Naive B cell (primary cell): ENCODE measurements at regions not wholly inside any gene's neighbourhood (a gene's known extent, or its start where the extent isn't known, plus 50 kb on each side); places are given as distances from the start of the nearest gene placed in this dataset.
A peak's percentile ranks its signal among the peaks of the same experiment; 100 is the strongest.

Experiments used
- ATAC-seq, 2 donors: fragments of 150-1000 bp; cut with Tn5 transposase; 2 replicates each; pipeline ENCODE4 v1.10.0; 2021; ENCODE audit warnings: low read depth in 2 of 2, mild to moderate bottlenecking in 2 of 2, moderate library complexity in 2 of 2
- DNase-seq: peaks from one replicate; pipeline ENCODE4 v3.0.0; 2022
- H3K27ac Mint-ChIP-seq, 6 donors: one replicate each; pipeline ENCODE4 v1.8.0; 2020 to 2022; ENCODE audit warnings: mild to moderate bottlenecking in 6 of 6, mixed read lengths in 6 of 6, moderate library complexity in 5 of 6, inconsistent platforms in 2 of 6
- H3K27me3 Mint-ChIP-seq, 3 donors: one replicate each; pipeline ENCODE4 v1.8.0; 2021 to 2022; ENCODE audit warnings: mixed read lengths in 3 of 3, mild to moderate bottlenecking in 1 of 3
- H3K36me3 Mint-ChIP-seq, 2 donors: one replicate each; pipeline ENCODE4 v1.8.0; 2020 to 2022; ENCODE audit warnings: mixed read lengths in 2 of 2, inconsistent platforms in 1 of 2, mild to moderate bottlenecking in 1 of 2
- H3K4me1 Mint-ChIP-seq, 3 donors: one replicate each; pipeline ENCODE4 v1.8.0; 2020 to 2022; ENCODE audit warnings: mixed read lengths in 3 of 3, inconsistent platforms in 1 of 3, mild to moderate bottlenecking in 1 of 3, moderate library complexity in 1 of 3
- H3K4me3 Mint-ChIP-seq, 8 donors: one replicate each; pipeline ENCODE4 v1.8.0; 2020 to 2022; ENCODE audit warnings: mild to moderate bottlenecking in 8 of 8, mixed read lengths in 8 of 8, moderate library complexity in 8 of 8, inconsistent platforms in 2 of 8
- H3K9me3 Mint-ChIP-seq, 7 donors: one replicate each; pipeline ENCODE4 v1.8.0; 2020 to 2022; ENCODE audit warnings: mixed read lengths in 7 of 7, mild to moderate bottlenecking in 5 of 7, inconsistent platforms in 2 of 7, moderate library complexity in 1 of 7

DNA sequence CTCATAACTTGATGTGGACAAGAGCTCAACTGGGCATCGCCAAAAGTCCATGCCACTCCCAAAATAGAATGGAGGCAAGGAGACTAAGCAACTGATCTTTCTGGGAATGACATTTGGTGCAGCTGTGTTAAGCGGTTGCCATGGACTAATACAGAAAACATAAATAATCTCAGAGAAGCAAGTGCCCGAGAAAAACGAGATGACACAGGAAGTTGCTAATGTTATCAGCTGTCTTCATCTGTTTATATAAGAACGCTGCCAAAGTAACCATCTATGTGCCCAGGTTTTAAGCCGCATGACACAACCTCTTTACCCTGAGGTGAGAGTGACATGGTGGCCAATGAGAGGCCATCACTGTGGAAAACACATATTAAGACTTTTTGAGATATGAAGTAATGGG lies 54.9 kb upstream of the SACS start:
- DNase-seq: no peak
- H3K9me3 Mint-ChIP-seq: peaks cover 0 to 8% (median 0%) of the 10 kb centered on the region in 7 donors
- peaks cover 24 to 35% (median 26%) of the 10 kb centered on the region in 3 donors for H3K27me3 Mint-ChIP-seq
- H3K4me3 Mint-ChIP-seq: no peak overlapping the region
- H3K4me1 Mint-ChIP-seq: no peaks in the 10 kb centered on the region
- ATAC-seq: no peak
- H3K36me3 Mint-ChIP-seq: no peaks in the 10 kb centered on the region
- no peak overlapping the region for H3K27ac Mint-ChIP-seq

DNA sequence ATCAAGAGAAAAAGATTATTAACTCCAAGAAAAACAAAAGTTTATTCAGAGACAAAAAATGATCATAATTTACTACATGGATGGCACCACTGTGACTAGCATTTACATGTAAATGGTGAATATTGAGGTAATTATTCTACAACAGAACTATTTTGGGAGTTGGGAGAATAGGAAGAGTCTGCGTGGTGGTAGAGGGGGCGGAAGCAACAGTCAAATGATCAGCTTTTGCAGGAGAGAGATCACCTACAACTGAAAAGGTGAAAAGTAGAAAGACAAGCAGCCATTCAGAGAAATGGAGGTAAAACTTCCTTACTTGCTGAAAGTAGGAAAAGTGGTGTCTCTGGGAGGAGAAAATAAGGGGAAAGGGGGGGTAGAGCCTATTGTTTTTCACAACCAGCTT lies 62.8 kb upstream of the SACS start:
- no peaks in the 10 kb centered on the region for H3K4me1 Mint-ChIP-seq
- DNase-seq (no peak), ATAC-seq (no peak)
- no peak overlapping the region for H3K27ac Mint-ChIP-seq
- H3K9me3 Mint-ChIP-seq: peaks cover 0 to 2% (median 0%) of the 10 kb centered on the region in 7 donors
- H3K36me3 Mint-ChIP-seq: no peaks in the 10 kb centered on the region
- H3K27me3 Mint-ChIP-seq: peaks cover 26 to 55% (median 41%) of the 10 kb centered on the region in 3 donors
- no peak overlapping the region for H3K4me3 Mint-ChIP-seq

DNA sequence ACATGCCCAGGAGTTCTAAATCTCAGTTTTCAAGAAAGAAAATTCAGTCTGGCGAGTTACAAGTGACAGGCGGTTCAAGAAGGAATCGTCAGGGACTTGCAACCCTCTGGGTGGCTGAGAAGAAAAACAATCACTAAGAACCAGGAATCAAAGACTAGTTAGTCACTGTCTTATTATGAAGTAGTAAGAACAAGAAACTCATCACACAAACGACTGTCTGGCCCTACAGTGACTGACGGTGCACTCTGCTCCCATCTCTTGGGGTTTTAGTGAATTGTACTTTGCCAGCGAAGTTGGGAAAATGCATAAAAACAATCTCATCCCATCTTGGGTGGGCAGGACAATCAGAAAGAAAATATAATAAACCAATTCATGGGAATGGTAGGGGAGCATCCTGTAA lies 63.7 kb upstream of the SACS start:
- no peak overlapping the region for H3K27ac Mint-ChIP-seq
- no peaks in the 10 kb centered on the region for H3K36me3 Mint-ChIP-seq
- no peaks in the 10 kb centered on the region for H3K4me1 Mint-ChIP-seq
- peaks cover 26 to 55% (median 41%) of the 10 kb centered on the region in 3 donors for H3K27me3 Mint-ChIP-seq
- H3K9me3 Mint-ChIP-seq: peaks cover 0 to 3% (median 0%) of the 10 kb centered on the region in 7 donors
- ATAC-seq: no peak
- DNase-seq: no peak
- H3K4me3 Mint-ChIP-seq: no peak overlapping the region

- ATAC-seq: no peak
- DNase-seq: no peak
Observed at GRCh38 chr13:23500849-23501248, 67.3 kb upstream of the SACS start.

DNA sequence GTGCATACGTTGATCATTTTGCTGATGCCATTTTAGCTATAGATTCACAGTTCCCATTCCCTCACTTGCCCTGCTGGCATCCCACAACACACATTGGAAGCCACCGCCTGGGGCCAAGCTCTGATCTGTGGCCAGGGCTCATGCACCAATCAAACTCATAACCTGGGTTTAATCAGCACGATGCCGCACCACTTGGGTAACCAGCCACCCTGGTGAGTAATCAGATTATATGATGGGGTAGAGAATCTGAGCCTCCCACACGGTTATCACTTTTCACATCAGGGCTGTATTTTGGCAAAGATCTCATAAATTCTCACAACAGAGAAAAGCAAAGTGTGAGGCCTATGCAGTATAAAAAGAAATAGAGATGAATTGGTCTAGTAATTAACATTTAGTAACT lies 66.0 kb upstream of the TNFRSF19 start:
- H3K27ac Mint-ChIP-seq: no peak overlapping the region
- no peak for DNase-seq
- ATAC-seq: no peak
- H3K4me1 Mint-ChIP-seq: no peaks in the 10 kb centered on the region
- peaks cover 12 to 27% (median 26%) of the 10 kb centered on the region in 3 donors for H3K27me3 Mint-ChIP-seq
- H3K36me3 Mint-ChIP-seq: no peaks in the 10 kb centered on the region
- peaks cover 0 to 5% (median 0%) of the 10 kb centered on the region in 7 donors for H3K9me3 Mint-ChIP-seq
- no peak overlapping the region for H3K4me3 Mint-ChIP-seq

More at GRCh38 chr13:23500849-23501248, 67.3 kb upstream of the SACS start:
- Mint-ChIP-seq H3K36me3 (no peaks in the 10 kb centered on the region), H3K27ac (no peak overlapping the region), H3K4me3 (no peak overlapping the region), H3K9me3 (peaks cover 0 to 5% (median 0%) of the 10 kb centered on the region in 7 donors), H3K27me3 (peaks cover 25 to 49% (median 38%) of the 10 kb centered on the region in 3 donors), H3K4me1 (no peaks in the 10 kb centered on the region)

DNA sequence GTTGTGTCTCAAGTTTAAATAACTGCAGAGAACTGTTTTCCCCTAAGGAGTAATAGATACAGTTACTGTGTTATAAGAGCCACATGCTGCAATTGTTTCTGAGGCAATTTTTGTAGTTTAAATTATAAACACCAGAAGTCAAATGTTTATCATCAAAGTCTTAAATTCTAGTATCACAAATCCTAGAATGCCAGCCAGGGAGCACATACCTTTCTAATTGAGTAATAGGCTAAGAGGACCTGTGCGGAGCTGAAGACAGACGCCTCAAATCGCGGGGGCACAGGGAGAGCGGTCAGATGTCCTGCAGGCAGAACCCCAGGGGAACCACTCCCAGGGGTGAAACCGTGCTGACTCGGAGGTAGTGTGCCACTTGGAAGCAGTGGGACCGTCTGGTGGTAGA lies 65.2 kb upstream of the TNFRSF19 start:
- Mint-ChIP-seq H3K36me3 (no peaks in the 10 kb centered on the region), H3K4me3 (no peak overlapping the region), H3K9me3 (peaks cover 0 to 5% (median 0%) of the 10 kb centered on the region in 7 donors), H3K4me1 (no peaks in the 10 kb centered on the region), H3K27me3 (peaks cover 18 to 26% (median 23%) of the 10 kb centered on the region in 3 donors), H3K27ac (no peak overlapping the region)
- ATAC-seq: no peak
- DNase-seq: no peak

- DNase-seq (no peak), ATAC-seq (no peak)
- Mint-ChIP-seq H3K4me1 (no peaks in the 10 kb centered on the region), H3K27ac (no peak overlapping the region), H3K27me3 (peaks cover 21 to 23% (median 22%) of the 10 kb centered on the region in 3 donors), H3K9me3 (peaks cover 0 to 5% (median 0%) of the 10 kb centered on the region in 7 donors), H3K4me3 (no peak overlapping the region), H3K36me3 (no peaks in the 10 kb centered on the region)
Observed at GRCh38 chr13:23506071-23506806, 64.0 kb upstream of the TNFRSF19 start.

DNA sequence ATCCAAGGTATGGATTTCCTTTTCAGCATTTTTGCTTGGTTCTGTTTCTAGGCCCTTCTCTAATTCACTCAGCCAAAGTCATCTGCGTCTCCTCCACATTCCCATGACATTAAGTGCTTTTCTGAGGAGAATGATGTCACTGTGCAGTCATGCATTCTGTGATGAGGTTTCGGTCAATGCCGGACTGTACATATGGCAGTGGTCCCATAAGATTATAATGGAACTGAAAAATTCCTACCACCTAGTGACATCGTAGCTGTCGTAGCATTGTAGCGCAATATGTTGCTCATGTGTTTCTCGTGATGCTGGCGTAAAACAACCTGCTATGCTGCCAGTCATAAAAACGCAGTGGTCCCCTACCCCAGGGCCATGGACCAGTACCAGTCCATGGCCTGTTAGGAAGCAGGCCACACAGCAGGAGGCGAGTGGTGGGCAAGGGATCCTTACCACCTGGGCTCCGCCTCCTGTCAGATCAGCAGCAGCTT lies 63.4 kb upstream of the TNFRSF19 start:
- peaks cover 0 to 2% (median 0%) of the 10 kb centered on the region in 7 donors for H3K9me3 Mint-ChIP-seq
- H3K36me3 Mint-ChIP-seq: no peaks in the 10 kb centered on the region
- peaks cover 21 to 26% (median 25%) of the 10 kb centered on the region in 3 donors for H3K27me3 Mint-ChIP-seq
- H3K4me1 Mint-ChIP-seq: no peaks in the 10 kb centered on the region
- H3K4me3 Mint-ChIP-seq: no peak overlapping the region
- no peak overlapping the region for H3K27ac Mint-ChIP-seq
- DNase-seq (no peak), ATAC-seq (no peak)

- no peaks in the 10 kb centered on the region for H3K36me3 Mint-ChIP-seq
- DNase-seq (no peak), ATAC-seq (no peak)
- no peaks in the 10 kb centered on the region for H3K4me1 Mint-ChIP-seq
- H3K9me3 Mint-ChIP-seq: peaks cover 0 to 1% (median 0%) of the 10 kb centered on the region in 7 donors
- H3K27me3 Mint-ChIP-seq: peaks cover 21 to 46% (median 40%) of the 10 kb centered on the region in 3 donors
- no peak overlapping the region for H3K27ac Mint-ChIP-seq
- H3K4me3 Mint-ChIP-seq: no peak overlapping the region
Observed at GRCh38 chr13:23509781-23510543, 60.2 kb upstream of the TNFRSF19 start.

DNA sequence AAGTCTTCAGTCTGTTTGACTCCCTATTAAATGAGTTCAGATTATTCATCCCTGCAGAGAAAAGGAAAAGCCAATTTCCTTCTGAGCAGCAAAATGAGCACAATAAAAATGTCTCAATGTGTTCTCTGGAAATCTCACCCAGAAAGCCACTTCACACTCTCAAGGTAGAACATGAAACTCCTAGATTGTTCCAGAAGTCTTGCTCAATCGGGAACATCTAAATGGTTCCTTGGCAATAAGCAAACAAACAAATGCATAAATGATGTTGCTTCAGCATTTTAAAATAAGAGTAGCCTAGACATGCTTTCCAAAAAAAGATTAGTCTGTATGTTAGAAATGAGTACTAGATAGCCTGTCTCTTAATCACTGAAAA lies 59.7 kb upstream of the TNFRSF19 start:
- DNase-seq: no peak
- no peak for ATAC-seq

DNA sequence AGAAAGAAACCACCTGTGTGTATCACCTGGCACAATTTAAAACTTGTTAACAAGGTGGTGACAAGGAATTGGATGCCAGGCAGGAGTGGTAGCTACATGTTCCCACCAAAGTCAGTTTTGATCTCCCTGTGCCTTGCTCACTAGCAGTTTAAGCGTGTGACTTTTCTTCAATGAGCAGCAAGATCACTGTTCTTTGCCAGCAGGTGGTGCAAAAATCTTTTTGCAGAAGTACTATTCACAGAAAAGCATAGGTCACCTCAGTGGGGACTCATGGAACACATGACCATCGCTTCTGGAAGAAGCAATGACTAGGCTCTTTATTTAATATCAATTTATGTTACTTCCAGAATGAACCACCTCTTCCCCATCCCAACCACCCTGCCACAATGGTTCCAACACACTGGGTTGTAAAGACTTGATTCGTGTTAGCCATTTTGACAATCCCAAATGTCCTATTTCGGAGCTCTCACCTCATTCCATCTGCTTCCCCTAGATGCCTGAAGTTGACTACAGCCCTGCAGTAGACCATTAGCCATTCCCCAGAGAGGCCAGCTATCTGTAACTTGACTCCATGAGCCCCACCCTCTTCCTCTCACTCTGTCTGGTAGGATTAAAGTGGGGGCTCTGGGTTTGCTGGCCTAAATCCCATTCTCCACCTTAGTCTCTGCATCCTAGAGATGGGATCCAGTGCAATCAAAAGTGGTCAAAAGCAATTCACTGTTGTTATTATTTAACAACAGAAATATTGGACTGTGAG lies 59.1 kb upstream of the TNFRSF19 start:
- Mint-ChIP-seq H3K4me3 (no peak overlapping the region), H3K4me1 (no peaks in the 10 kb centered on the region), H3K27ac (no peak overlapping the region), H3K9me3 (peaks cover 0 to 1% (median 0%) of the 10 kb centered on the region in 7 donors), H3K36me3 (no peaks in the 10 kb centered on the region), H3K27me3 (peaks cover 24 to 49% (median 48%) of the 10 kb centered on the region in 3 donors)
- DNase-seq (peak; percentile 3), ATAC-seq (no peak)

More for the DNA sequence above, 59.7 kb upstream of the TNFRSF19 start:
- Mint-ChIP-seq H3K4me1 (no peaks in the 10 kb centered on the region), H3K27me3 (peaks cover 24 to 47% (median 43%) of the 10 kb centered on the region in 3 donors), H3K9me3 (peaks cover 0 to 1% (median 0%) of the 10 kb centered on the region in 7 donors), H3K36me3 (no peaks in the 10 kb centered on the region), H3K4me3 (no peak overlapping the region), H3K27ac (no peak overlapping the region)

GRCh38 chr13:23512762-23513395 lies 57.3 kb upstream of the TNFRSF19 start:
- Mint-ChIP-seq H3K4me3 (no peak overlapping the region), H3K9me3 (peaks cover 0 to 1% (median 0%) of the 10 kb centered on the region in 7 donors), H3K27ac (no peak overlapping the region), H3K36me3 (no peaks in the 10 kb centered on the region), H3K4me1 (no peaks in the 10 kb centered on the region), H3K27me3 (peaks cover 15 to 54% (median 49%) of the 10 kb centered on the region in 3 donors)
- no peak for ATAC-seq
- no peak for DNase-seq

GRCh38 chr13:23513455-23513854 lies 56.8 kb upstream of the TNFRSF19 start:
- peaks cover 15 to 54% (median 49%) of the 10 kb centered on the region in 3 donors for H3K27me3 Mint-ChIP-seq
- no peak for ATAC-seq
- DNase-seq: no peak
- no peaks in the 10 kb centered on the region for H3K4me1 Mint-ChIP-seq
- H3K36me3 Mint-ChIP-seq: no peaks in the 10 kb centered on the region
- no peak overlapping the region for H3K27ac Mint-ChIP-seq
- peaks cover 0 to 1% (median 0%) of the 10 kb centered on the region in 7 donors for H3K9me3 Mint-ChIP-seq
- H3K4me3 Mint-ChIP-seq: no peak overlapping the region
